ENCODE measurements at regions not wholly inside any gene's neighbourhood (a gene's known extent, or its start where the extent isn't known, plus 50 kb on each side); places are given as distances from the start of the nearest gene placed in this dataset.

GRCh38 chr2:196453613-196454047 is 185.9 kb upstream of the CCDC150 start:
- peak overlapping the region; percentile 58 for H2AFZ ChIP-seq (ENCODE audit: low read depth, low read length, poor library complexity, severe bottlenecking)
- H3K9ac ChIP-seq (ENCODE audit: low read length) = no peak overlapping the region
- RAD21 ChIA-PET (ENCODE audit: low non-redundant PET in 1 of 2, low total read pairs in 2 of 2, uncharacterized antibody in 2 of 2, unreplicated experiment in 2 of 2) = interaction anchor here in 1 of 2 experiments (1.1 kb wide), 1 partner anchor 156 kb away, joined by 4 read pairs; no protein-coding TSS in a partner anchor
- BruUV-seq (replicated peaks) = no TSS peak
- ATAC-seq (peak; percentile 97), DNase-seq (ENCODE audit: low read depth, low spot score) (peak; percentile 60)
- no peaks in the 10 kb centered on the region for H4K20me1 ChIP-seq (ENCODE audit: insufficient read depth)
- intact Hi-C loops (cut with micrococcal nuclease) = loop anchor here (1.0 to 2.0 kb wide), 2 partner anchors 155 to 322 kb away; no protein-coding TSS in a partner anchor
- H3K9me2 ChIP-seq (ENCODE audit: insufficient read depth) = no peaks in the 10 kb centered on the region
- H3K79me2 ChIP-seq (ENCODE audit: insufficient read depth, low read length) = no peaks in the 10 kb centered on the region
- TF ChIP-seq EZH2 (IDR thresholded peaks at IDR 0.05) = no peak
- peak; percentile 63 to 68 (median 67); a peak in 5 of 6 replicates for TF ChIP-seq CTCF (IDR thresholded peaks at IDR 0.05 in 2 of 3, conservative IDR thresholded peaks at IDR 0.05 in 1 of 3; ENCODE audit: borderline replicate concordance in 1 of 3, insufficient read depth in 1 of 3, low read depth in 2 of 3, low read length in 2 of 3)
- no peak for TF ChIP-seq SIN3A (IDR thresholded peaks at IDR 0.05; ENCODE audit: low read depth)
- no peak for TF ChIP-seq SP1 (IDR thresholded peaks at IDR 0.05; ENCODE audit: low read depth)
- no peak for TF ChIP-seq YY1 (IDR thresholded peaks at IDR 0.05; ENCODE audit: extremely low read depth, insufficient replicate concordance, low read depth, low read length)
- TF ChIP-seq REST (IDR thresholded peaks at IDR 0.05; ENCODE audit: low read depth) = no peak
- TF ChIP-seq TCF7L2 (IDR thresholded peaks at IDR 0.05; ENCODE audit: borderline replicate concordance, extremely low read depth, insufficient read depth, insufficient read length) = no peak
- TF ChIP-seq CBX3 (IDR thresholded peaks at IDR 0.05; ENCODE audit: low read depth) = no peak
- TF ChIP-seq JUND (IDR thresholded peaks at IDR 0.05) = no peak
- TF ChIP-seq ZBTB33 (IDR thresholded peaks at IDR 0.05; ENCODE audit: extremely low read depth, insufficient replicate concordance, low read length) = no peak
- no peak for TF ChIP-seq EGR1 (IDR thresholded peaks at IDR 0.05; ENCODE audit: low read depth)
- no peak for TF ChIP-seq EZH2phosphoT487 (IDR thresholded peaks at IDR 0.05; ENCODE audit: borderline replicate concordance)
- no peak for TF ChIP-seq MAX (IDR thresholded peaks at IDR 0.05)
- peak; percentile 84 for TF ChIP-seq RAD21 (IDR thresholded peaks at IDR 0.05; ENCODE audit: low read depth)
- no peak for TF ChIP-seq POLR2AphosphoS5 (IDR thresholded peaks at IDR 0.05; ENCODE audit: low read depth, low read length)
- no peak for TF ChIP-seq ATF3 (IDR thresholded peaks at IDR 0.05)
- no peak for TF ChIP-seq POLR2A (IDR thresholded peaks at IDR 0.05; ENCODE audit: borderline replicate concordance, extremely low read depth, insufficient read depth, insufficient read length)
- H3K27ac ChIP-seq (ENCODE audit: low read depth, low read length) = no peak overlapping the region
- CTCF ChIA-PET = interaction anchor here (0.5 to 2.4 kb wide), 25 partner anchors 8 to 1033 kb away, joined by 3 to 21 read pairs (median 4); no protein-coding TSS in a partner anchor
- H3K4me3 ChIP-seq (replicated peaks in 1 of 2; ENCODE audit: low read depth in 1 of 2, low read length in 2 of 2) = no peak overlapping the region
- no peaks in the 10 kb centered on the region for H3K36me3 ChIP-seq (ENCODE audit: control insufficient read depth in 1 of 2, insufficient read depth in 2 of 2, low read length in 2 of 2)
- POLR2A ChIA-PET = no interaction called here
- H3K9me3 ChIP-seq (ENCODE audit: control insufficient read depth in 1 of 2, insufficient read depth in 1 of 2, low read depth in 1 of 2, low read length in 2 of 2) = no peaks in the 10 kb centered on the region
- no peaks in the 10 kb centered on the region for H3K27me3 ChIP-seq (ENCODE audit: insufficient read depth, low read length)
- peak overlapping the region; percentile 42; the same call in 1 of the 2 replicates for H3K4me2 ChIP-seq (ENCODE audit: low read length)
- H3K4me1 ChIP-seq (ENCODE audit: control insufficient read depth in 1 of 2, insufficient read depth in 2 of 2, low read length in 2 of 2) = no peaks in the 10 kb centered on the region

Measured in HCT116 (cell line).